Activated naive CD4-positive, alpha-beta T cell treated with Interleukin-2 at 50 U/mL for 16 hours (primary cell): ENCODE measurements at regions not wholly inside any gene's neighbourhood (a gene's known extent, or its start where the extent isn't known, plus 50 kb on each side); places are given as distances from the start of the nearest gene placed in this dataset.
"Not testable (repeated sequence)": the region's sequence is repeated elsewhere in the genome, so short reads cannot be mapped to it uniquely, and the experiment has no call there.

Experiments
- DNase-seq: peaks from one replicate; pipeline ENCODE4 v3.0.0-alpha.2; 2020

GRCh38 chr2:16226943-16227664 lies 286.8 kb downstream of the MYCN start:
- no peak for DNase-seq

GRCh38 chr2:16226381-16226780 lies 286.0 kb downstream of the MYCN start:
- DNase-seq, result no peak

GRCh38 chr2:16225545-16225944 lies 285.2 kb downstream of the MYCN start:
- DNase-seq, result no peak

DNA sequence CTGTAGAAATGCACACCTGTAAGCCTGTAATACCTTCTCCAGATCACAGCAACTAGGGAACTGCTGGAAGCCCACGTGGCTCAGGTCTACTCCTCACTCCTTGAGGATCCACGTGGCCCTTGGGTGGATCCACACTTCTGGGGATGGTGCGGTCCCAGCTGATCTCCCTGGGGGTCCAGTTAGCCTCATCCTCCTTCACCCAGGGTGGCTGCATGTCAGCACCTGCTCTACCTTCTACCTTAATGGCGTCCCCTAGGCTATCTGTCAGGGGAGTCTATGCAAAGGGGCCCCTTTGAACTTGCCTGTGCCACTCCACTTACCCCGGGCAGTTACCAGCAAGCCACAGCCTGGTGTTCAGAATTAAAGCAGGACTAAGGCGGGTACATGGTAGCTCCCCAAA lies 284.7 kb downstream of the MYCN start:
- no peak for DNase-seq

DNA sequence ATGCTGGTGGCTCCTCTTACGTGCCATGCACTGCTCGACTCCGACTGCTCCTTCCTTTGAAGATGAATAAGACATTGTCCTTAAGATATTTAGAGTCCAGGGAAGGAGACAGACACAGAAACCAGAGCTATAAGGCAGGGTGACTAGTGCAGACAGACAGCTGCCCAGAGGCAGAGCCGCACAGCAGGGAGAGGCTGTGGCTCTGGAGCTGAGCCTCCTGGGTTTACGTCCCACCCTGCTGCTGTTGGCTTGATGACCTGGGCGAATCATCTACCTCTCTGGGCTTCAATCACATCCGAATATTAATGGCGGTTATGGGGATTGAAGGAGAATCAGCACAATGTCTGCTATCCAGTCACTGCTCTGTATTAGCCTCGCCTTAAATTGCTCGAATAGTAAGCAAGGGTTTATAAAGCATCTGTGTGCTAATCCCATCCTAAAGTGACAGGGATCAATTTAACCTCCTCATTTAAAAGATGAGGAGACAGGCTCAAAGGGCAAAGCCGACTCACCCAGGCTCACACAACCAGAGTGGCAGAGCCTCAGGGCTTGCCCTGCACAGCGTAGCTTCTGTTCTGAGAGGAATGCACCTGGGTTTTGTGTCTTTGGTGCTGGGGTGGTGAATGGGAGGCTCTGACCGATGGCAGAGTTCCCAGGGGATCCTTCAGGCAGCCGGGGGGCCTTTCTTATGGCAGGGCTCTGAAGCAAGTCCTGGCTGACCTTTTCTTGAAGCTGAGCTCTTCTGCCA lies 284.1 kb downstream of the MYCN start:
- no peak for DNase-seq

- DNase-seq, result no peak
Observed at GRCh38 chr2:16223841-16224177, 283.5 kb downstream of the MYCN start.

- DNase-seq, result no peak
Observed at GRCh38 chr2:16223161-16223840, 283.0 kb downstream of the MYCN start.

DNA sequence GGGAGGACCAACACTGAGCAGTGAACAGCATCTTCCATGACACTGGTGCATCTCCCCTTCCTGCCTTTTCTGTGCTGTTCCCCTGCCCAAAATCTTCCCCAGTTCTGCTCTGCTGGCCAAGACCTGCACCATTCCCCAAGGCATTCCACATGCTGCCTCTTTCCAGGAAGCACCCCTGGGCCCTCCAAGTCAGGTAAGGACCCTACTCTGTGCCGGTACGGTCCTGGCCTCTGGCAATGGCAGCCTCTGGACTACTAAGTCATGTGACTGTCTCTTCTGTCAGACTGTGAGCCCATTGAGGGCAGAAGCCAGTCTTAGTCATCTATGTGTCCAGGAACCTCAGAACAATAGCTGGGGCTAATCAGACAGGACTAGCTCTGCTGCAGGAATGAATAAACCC lies 282.0 kb downstream of the MYCN start:
- no peak for DNase-seq

DNA sequence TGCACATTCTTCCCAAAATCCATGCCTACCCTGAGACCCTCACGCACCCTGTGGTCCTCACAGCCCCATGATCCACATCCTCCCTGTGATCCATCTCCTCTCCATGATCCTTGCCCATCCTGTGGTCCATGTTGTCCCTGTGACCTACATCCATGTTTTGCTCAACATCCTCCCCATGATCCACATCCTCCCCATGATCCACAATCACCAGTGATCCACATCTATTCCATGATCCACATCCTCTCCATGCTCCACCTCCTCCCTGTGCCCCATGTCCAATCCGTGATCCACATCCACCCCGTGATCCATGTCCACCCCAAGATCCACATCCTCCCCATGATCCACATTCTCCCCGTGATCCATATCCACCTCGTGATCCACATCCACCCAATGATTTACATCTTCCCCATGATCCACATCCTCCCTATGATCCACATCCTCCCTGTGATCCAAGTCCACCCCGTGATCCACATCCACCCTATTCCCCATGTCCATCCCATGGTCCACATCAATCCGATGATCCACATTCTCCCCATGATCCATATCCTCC lies 281.2 kb downstream of the MYCN start:
- DNase-seq, result no peak

DNA sequence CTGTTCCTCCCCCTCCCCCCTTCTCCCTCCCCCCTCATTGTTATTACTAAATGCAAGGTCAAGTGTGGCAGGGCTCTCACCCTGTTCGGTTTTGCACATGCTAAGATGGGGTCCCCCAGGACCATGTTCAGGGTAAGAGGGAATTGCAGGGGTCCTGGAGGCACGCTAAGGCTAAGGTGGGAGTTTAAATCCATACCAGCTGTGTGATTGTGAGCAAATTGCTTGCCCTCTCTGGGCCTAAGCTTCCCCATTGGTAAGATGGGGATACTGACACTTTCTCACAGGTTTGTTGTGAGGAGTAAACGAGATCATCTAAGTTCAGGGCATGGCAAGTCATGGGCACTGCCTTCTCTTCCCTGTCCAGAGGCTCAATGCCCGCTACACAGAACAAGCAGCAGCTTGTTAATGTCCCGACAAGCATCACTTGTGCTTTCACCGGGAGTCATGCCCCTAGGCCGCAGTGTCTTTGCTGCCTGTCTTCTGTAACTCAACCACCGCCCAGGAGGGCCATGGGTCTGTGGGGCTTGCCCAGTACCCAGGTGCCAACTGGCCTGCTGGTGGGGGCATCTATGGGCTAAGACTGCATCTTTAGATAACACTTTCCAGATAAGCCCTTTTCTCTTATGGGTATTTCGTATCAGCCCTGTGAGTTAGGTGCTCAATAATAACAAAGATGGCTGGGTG lies 279.1 kb downstream of the MYCN start:
- no peak for DNase-seq

DNA sequence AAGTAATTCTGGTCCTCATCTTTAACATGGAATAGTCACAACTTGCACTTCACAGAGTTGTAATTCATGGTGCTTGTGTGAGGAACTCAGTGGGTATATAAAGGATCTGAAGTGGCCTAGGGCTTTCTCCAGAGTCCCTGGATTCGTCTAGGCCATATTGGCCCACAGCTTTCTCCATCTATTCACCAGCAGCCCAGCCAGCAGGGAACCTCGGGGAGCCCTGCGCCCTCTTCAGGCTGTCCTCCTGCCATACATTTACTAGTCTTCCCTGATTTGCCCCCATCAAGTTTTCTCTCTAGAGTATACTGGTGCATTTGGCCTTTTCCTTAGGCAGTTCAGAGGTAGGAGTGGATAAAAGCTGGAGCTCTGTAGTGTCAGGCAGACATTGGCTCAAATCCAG lies 278.3 kb downstream of the MYCN start:
- DNase-seq, result no peak

DNA sequence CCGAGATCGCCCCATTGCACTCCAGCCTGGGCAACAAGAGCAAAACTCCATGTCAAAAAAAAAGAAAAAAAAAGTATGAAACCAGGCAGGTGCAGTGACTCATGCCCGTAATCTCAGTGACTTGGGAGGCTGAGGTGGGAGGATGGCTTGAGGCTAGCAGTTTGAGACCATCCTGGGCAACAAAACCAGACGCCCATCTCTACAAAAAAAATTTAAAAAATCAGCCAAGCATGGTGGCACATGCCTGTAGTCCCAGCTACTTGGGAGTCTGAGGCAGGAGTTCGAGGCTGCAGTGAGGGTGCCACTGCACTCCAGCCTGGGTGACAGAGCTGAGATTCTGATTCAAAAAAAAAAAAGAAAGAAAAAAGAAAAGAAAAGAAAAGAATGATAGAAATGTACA lies 277.8 kb downstream of the MYCN start:
- DNase-seq, result no peak

- not testable (repeated sequence) for DNase-seq
Observed at GRCh38 chr2:16217741-16218140, 277.4 kb downstream of the MYCN start.

DNA sequence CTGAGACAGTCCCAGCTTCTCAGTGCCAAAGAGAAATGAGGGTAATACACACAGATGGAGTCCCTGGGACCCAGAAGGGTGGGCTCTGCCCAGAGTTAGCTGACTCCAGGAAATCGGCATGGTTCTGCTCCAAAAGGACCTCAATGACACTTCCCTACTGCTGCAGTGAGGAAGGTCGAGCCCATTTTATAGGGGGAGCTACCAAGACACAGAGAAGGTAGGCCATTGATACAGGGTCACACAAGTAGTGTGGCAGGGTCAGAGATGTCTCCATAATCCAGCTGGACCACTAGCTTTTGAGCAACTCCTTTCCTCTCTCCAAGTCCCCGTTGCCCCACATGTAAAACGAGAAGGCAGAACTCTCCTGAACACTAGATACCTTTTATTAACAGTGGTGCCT lies 276.9 kb downstream of the MYCN start:
- no peak for DNase-seq

GRCh38 chr2:16216558-16216945 lies 276.2 kb downstream of the MYCN start:
- DNase-seq, result no peak

- no peak for DNase-seq
Observed at GRCh38 chr2:16215902-16216557, 275.7 kb downstream of the MYCN start.

GRCh38 chr2:16214861-16215260 lies 274.5 kb downstream of the MYCN start:
- DNase-seq, result no peak

- DNase-seq, result no peak
Observed at GRCh38 chr2:16214391-16214790, 274.0 kb downstream of the MYCN start.

DNA sequence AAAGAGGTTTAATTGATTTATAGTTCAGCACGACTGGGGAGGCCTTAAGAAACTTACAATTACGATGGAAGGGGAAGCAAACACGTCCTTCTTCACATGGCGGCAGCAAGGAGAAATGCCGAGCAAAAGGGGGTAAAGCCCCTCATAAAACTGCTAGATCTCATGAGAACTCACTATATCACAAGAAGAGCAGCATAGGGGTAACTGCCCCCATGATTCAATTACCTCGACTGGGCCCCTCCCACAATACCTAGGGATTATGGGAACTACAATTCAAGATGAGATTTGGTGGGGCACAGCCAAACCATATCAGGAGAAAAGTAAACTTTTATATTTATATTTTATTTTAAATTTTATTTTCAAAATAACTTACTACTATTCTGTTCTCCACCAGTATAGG lies 272.0 kb downstream of the MYCN start:
- no peak for DNase-seq

GRCh38 chr2:16211341-16211740 lies 271.0 kb downstream of the MYCN start:
- no peak for DNase-seq

GRCh38 chr2:16210841-16211240 lies 270.5 kb downstream of the MYCN start:
- no peak for DNase-seq

- DNase-seq, result no peak
Observed at GRCh38 chr2:16209799-16210198, 269.4 kb downstream of the MYCN start.

DNA sequence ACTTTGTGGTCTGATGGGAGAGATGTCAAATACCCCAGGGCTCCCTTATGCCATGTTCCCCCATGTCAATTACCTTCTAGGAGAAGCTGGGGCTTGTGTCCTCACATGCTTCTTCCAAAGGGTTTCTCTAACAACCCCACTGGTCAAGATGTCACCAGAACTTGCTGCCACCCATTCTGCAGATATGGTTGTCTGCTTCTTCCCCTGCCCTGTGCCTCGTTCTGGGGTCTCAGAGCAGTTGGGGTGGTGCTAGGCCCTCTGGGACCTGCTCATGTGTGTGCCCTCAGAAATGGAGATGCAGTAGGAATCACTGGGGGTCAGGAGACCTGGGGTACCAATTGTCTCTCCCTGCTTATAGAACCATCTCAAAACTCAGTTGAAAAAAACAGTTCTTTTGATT lies 268.6 kb downstream of the MYCN start:
- DNase-seq, result no peak
